NCI-H510A (cell line): ENCODE measurements at regions not wholly inside any gene's neighbourhood (a gene's known extent, or its start where the extent isn't known, plus 50 kb on each side); places are given as distances from the start of the nearest gene placed in this dataset.
"Not testable (repeated sequence)": the region's sequence is repeated elsewhere in the genome, so short reads cannot be mapped to it uniquely, and the experiment has no call there.

Source experiments
- DNase-seq: peaks from one replicate; lab custom pipeline; 2025; lab: John Stamatoyannopoulos, UW

DNA sequence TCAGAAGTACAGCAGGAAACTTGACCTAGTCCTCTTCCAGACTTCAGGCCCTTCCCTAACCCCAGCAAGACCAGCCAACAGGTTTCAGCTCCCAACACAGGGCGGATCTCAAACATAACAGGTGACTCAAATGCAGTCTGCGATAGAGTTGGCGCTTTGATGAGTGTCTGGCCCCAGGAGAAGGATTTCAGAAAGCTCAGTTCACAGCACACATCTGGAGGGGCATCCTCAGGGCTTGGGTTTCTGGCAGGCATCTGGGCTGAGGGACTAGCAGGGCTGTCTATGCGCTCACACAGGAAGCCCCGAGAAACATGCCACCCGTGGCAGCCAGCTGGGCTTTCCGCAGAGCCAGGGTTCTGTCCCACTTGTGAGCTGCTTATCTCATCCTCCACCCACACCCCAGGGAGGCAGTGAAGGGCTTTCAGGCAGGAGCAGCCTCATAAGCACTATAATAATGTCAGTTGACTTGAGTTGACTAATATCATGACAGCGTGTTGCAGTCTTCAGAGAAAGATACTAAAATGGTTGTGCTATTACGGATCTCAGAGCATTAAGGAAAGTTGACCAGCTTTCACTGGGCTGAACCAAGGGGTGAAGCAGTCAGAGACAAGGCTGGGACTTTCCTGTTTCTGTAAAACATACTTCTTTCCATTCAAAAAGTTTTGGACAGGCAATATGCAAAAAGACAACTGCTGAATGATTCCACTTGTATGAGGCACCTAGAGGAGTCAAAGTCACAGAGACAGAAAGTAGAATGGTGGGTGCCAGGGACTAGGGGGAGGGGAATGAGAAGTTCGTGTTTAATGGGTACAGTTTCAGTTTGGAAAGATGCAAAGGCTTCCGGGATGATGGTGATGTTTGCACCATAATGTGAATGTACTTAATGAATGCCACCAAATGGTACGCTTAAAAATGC is 233.0 kb upstream of the IRF2BP2 start:
- DNase-seq: no peak

DNA sequence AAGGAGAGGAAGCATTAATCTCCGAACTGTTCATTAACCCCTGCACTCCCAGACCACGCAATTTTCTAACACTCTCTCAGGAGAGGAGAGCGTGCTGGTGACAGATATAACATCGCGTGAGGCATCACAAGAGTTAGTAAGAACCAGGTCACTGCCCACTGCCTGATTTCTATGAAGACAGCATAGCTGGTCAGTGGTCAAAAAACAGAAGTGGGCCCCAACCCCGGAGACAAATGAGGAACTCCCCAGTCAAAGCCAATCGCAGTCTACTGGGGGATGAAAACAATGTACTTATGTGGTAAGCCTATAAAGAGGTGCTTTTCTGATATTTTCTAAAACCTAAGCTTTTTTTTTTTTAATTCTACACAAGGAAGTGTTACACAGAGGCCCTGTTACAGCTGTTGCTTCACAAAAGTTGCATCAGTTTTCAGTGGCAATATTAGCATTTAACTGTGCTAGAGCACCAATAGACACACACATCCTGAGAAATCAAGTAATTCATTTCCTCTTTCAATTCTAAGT is 231.8 kb upstream of the IRF2BP2 start:
- no peak for DNase-seq

DNA sequence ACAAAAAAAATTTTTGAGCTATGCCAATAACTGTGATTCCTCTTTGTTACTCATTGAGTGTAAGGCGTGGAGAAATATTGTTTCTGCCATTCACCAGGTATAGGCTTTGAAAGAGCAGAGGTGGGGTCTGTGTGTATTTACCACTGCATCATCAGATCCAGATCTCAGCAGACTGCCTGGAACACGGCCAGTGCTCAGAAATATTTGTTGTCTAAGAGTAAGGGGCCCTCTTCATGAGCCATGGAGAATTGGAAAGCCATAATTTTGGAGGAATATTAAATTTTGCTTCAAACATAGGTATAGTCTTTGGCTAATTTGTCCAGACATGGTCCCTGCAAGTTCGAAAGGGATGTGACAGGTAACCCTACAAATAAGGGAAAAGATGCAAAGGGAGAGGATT is 231.3 kb upstream of the IRF2BP2 start:
- DNase-seq: no peak

DNA sequence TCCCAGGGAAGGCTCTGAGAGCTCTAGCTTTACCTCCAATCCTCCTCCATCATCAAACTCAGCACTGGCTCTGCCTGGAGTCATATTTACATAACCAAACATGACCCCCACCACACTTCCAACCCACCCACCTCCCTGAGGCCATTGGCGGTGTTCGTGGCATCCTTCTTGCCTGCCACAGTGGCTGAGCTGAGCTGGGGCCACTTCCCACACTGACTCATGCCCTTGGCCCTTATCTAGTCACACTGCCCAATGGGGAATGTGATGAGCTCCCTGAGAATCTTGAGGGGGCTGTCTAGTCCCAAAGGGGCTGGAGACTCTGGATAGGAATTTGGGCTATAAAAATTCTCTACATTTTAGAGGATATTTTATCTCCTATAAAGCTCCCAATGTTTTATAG is 230.9 kb upstream of the IRF2BP2 start:
- DNase-seq: no peak

DNA sequence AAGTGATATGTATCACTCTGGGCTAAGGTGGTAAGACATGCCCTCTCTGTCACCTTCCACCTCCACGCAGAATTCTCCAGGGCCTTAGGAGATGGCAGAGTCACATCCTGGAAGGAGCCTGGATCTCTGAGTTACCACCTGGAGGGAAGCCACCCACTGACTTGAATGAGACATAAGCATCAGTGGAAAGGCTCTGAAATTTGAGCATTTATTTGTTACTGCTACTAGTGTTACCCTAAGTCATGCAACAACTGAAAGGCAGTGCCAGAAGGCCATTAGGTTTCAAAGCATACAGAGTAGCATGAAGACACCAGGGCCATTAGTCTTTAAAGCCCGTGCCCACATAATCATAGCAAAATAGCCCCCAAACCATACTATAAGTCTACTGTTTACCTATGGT is 230.3 kb upstream of the IRF2BP2 start:
- DNase-seq: no peak

DNA sequence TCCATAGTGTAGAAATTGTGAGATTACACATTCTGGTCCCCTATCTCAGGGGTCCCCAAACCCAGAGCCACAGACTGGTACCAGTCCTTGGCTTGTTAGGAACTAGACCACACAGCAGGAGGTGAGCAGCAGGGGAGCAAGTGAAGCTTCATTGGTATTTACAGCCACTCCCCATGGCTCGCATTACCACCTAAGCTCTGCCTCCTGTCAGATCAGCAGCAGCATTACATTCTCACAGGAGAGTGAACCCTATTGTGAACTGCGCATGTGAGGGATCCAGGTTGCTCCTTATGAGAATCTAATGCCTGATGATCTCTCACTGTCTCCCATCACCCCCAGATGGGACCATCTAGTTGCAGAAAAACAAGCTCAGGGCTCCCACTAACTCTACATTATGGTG is 229.7 kb upstream of the IRF2BP2 start:
- no peak for DNase-seq

DNA sequence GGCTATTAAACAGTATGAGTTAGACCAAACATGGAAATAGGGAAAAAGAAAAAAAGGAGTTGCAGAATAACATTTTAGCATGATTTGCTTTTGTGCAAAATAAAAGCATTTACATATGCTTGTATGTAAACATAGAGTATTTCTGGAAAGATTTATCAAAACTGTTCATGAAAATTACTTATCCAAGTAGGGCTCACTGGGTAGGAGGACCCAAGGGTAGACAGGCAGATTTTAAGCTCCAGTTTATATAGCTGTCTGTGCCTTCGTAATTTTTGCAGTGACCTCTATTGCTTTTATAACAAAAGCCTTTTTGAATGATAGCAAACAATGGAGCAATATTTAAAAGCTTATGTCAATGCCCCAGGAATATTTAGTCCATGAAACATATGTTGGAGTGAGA is 228.8 kb upstream of the IRF2BP2 start:
- no peak for DNase-seq

DNA sequence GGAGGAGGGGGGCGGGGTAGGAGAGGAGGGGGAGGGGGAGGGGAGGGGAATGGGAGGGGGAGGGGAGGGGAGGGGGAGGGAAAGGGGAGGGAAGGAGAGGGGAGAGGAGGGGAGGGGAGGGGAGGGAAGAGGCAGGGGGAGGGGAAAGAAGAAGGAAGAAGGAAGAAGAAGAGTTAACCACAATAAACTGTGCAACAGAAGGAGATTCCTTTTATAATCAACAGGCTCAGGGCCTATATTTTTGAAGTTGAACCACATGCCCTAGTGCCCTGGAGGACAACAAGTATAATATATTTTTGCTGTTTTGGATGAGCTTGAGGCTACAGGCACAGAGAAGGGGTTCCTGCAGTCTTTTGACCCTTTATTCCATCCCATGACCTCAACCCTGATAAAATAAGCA is 228.2 kb upstream of the IRF2BP2 start:
- no peak for DNase-seq

DNA sequence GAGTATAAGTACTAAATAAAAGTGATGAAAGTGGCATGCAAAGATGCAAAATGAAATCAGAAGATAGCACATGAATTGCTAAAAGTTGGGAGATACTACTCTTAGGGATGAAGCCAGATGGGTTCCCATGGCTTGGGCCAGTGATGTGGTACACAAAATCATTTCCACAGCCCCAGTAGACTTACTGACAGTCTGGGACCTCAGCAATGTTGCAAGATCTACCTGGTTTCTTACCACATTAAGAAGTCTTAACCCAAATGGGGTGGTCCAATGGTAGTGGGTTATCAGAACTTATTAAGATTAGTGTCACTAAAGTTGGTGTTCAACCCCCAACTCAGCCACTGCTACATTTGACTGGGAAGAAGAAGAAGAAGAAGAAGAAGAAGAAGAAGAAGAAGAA is 227.7 kb upstream of the IRF2BP2 start:
- DNase-seq: no peak

DNA sequence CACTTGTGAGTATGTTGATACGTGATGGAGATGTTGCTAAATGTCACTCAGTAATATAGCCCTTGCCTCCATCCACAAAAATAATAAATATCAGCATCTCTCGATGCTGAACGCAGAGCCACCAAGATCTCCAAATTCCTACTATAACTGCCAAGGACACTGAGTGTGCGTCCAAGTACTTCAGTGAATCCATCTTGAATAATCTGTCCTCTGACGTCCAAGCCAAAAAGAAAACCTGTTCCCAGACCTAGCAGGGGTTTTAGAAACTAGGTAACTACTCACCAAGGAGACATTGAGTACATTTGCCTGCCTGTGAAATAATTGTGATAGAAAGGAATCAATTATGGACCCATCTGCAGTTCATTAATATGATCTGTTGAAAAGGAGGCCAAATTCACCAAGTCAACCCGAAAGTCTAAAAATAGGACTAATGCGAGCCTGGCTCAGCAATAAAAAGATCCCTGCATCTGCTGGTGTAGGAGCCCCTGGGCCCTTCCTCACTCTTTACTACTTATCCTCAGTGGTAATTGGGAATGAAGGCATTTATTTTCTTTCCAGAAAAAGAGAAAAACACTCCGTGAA is 226.9 kb upstream of the IRF2BP2 start:
- DNase-seq: no peak

DNA sequence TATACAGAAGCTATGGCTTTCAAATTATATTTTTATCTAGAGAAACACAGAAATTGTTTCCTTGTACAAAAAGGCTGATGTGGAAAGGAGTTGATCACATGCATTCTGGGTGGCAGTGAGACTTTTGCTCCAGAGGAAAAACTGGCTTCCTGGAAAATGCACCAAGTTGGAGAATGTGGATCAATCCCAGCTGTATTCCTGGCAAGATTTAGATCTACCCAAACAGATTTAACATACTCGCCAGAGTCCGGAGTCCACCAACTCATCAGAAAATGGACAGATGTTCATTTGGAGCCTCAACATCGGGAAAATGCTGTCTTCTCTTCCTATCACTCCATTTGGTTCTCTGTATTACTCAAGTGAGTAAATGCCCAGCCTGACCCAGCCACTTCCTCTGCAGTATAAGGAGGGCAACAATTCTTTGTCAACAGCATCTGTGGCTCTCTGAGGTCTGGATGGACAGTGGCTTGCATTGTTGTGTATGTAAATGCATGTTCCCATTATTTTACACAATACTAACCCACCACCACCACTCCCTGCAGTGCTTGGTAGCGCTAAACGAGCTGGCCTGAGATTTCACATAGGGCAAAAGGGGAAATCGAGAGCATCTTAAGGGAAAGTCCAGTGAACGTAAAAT is 226.2 kb upstream of the IRF2BP2 start:
- DNase-seq: no peak

DNA sequence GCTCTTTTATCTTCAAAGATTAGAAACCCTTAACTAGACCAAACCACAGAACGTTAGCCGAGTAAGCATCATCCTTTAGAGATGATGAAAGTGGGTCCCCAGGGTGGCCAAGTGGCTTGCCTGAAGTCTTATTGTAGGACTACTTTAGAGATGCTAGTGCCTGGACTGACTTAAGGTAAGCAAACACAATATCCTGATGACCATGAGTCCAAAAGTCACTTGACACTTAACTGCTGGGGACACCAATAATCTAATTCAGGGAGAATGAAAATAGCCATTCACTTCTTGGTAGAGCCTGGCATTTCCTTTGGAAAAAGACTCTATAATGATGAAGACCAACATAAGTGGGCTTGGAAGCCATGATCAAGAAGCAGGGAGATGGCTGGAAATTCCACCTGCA is 225.3 kb upstream of the IRF2BP2 start:
- no peak for DNase-seq

DNA sequence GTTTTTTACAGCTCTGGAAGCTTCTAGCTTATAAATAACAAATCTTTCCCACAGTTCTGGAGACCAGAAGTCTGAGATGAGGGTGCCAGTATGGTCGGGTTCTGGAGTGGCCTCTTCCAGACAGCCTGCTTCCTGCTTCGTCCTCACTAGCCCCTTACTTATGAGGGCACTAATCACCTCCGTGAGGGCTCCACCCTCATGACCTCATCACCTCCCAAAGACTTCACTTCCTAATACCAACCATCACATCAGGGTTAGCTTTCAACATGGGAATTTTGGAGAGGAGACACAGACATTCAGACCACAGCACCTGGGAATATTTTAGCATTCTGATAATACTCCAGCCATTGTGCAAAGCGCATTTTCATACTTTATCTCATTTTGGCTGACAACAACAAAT is 223.7 kb upstream of the IRF2BP2 start:
- no peak for DNase-seq

DNA sequence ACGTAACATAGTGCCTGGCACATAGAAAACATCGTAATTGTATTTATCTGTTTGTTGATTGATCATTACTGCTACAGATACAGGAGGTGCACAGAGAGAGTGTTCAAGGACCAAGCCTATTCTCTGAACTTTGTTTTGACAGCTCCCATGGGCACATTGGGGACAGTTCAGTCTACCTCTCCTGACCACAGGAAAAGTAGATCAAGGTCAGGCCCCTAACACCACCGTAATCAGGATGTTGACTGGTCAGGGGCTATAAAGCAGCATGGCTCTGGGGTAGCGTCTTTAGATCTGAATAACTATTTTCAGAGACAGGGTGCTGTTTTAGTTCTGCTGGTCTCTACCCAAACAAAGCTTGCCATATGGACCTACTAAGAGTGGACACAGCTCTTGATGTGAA is 223.1 kb upstream of the IRF2BP2 start:
- no peak for DNase-seq

DNA sequence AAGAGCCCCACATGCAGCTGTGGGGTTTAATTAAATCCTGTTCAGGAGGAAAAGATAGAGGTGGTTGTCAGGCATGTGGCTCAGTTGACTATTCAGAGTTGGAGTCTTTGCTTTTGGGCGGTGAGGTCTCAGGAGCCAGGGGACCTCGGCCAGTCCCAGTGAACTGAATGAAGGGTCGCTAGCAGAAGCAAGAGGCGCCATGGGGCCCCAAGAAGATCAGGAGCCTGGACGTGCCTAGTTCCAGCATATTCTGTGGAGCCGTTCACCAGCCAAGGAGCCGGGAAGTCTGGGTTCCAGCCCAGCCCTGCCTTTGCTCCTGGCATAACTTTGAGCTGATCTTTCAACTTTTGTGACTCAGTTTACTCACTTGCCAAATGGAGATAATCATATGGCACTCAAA is 217.7 kb upstream of the IRF2BP2 start:
- DNase-seq: no peak

DNA sequence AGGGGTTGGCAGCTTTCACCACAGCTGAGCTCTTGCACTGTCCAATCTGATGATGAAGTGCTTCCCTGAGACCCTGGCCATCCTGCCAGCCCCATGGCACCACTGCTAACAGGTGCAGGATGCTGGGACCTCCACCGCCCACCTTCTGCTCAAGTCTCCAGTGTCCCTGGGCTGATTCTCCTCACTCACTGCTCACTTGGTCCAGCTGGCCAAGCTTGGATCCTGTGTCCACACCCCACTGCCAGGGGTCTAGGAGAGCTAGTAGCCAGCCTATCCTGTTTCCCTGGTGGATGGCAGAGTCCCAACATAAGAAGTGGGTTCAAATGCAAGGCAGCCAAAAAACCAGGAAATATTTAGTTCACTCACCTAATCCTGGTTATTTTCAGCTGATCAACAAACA is 217.2 kb upstream of the IRF2BP2 start:
- DNase-seq: no peak

DNA sequence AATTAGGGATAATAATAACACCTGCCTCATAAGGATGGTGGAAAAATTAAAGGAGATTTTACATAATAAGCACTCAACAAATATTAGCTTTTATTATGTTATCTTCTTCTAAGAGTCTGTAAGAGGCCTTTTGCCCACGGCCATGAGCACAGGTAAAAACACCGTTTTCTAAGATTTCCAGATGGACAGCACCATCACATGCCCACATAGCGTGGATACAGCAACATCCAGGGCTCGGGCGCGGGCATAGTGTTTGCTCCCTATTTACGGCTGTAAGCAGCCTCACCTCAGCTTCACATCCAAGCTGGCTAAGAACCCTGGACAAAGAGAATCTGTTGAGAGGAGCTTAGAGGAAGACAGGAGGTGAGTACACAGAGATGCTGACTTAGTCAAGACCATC is 216.4 kb upstream of the IRF2BP2 start:
- no peak for DNase-seq

DNA sequence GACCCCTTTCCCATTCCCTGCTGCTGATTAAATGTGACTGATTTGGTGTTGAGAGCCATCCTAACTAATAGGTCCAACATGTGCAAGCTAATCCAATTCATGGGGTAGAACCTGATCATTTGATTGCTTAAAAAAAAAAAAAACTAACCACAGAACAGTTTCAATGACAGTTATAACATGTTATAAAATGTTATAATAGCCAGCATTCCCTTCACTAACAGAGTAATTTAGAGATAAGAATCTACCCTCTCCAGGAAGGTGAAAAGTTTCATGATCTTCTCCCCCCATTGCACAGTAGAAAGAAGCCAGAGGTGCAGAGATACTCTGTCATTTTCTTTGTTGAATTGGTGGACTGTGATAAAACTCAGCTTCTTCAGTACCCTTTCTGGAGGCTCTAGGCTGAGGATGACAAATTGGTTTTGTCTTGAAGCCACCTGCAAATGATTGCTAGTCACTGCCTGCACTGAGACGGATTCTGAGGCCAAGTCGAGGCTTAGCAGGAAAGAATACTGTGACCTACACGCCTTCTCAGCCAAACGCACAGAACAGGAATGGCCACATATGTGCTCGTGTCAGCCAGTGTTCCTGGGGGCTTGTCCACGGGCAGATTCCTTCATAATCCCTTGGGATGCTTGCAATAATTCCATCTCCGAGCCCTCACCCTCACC is 215.7 kb upstream of the IRF2BP2 start:
- no peak for DNase-seq

DNA sequence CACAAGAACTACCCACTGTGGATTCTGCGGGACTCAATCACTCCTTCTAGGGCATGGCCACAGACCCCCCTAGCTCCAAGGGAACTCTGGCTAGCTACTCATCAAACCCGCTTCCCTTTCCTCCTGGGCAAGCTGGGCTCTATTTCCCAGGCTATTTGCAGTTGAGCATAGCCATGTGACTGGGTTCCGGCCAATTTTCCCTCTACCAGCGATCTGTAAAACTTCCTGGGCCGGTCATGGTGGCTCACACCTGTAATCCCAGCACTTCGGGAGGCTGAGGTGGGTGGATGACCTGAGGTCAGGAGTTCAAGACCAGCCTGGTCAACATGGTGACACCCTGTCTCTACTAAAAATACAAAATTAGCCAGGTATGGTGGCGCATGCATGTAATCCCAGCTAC is 214.9 kb upstream of the IRF2BP2 start:
- not testable (repeated sequence) for DNase-seq

DNA sequence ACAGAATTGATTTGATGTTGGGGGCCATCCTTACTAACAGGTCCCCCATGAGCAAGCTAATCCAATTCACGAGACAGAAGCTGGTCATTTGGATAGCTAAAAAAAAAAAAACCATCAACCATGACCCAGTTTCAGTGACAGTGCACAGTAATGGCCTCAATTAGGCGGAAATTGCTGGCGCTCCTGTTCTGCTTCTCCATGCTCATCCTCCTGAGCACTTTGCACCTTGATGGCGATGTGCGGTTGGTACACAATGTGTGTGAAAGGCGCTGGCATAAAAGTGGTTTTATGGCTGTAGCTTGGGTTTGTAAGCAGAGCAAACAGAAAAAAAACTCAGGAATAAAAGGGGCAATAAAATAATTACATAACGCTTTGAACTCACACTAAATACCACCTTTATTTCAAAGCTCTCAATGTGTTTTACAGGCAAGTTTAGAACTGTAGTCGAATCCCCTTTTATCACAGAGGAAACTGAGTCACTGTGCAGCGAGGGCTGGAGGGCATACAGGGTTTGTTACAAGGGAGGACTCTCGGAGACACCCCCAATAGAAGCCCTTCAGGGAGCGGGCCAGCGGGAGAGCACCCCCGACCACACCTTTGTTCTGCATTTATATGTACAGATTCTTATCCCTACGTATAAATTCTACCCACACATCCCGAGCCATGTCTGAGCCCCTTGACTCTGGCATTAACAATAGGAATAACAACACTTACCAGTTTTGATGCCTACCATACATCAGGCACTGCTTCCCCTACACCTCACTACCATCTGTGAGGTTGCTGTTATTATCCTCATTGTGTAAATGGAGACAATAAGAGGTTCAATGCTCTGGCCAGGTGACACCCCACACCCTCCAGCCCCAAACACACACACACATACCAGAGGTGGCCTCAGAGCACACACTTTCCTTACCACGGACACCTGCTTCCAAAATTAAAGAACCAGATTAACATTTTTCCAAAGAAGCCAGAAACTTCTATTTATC is 213.5 kb upstream of the IRF2BP2 start:
- no peak for DNase-seq

DNA sequence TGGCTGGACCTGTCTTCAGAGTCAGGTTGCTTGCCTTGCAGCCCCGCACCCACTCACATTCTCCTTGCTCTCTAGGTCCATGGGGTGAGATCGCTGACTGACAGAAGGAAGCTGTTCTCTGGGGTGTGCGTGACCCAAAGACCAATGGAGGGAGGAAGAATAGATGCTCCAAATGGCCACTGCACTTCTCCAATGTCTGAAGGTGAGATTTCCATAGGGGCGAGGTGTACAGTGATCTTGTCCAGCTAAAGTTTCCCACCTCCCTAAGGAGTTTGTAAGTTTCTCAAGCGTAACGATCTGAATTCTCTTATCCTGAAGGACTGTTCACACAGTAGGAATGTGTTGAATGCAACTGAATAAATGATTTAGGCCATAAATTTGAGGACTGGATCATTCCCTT is 211.9 kb upstream of the IRF2BP2 start:
- DNase-seq: no peak
